GM18502 (cell line): ENCODE measurements at regions not wholly inside any gene's neighbourhood (a gene's known extent, or its start where the extent isn't known, plus 50 kb on each side); places are given as distances from the start of the nearest gene placed in this dataset.

ENCODE experiments used
- ATAC-seq: cut with Tn5 transposase; IDR thresholded peaks from one replicate; pipeline ENCODE4 v1.9.1; 2021; ENCODE audit warnings: mild to moderate bottlenecking; ENCODE audit not compliant: unreplicated experiment, poor library complexity

DNA sequence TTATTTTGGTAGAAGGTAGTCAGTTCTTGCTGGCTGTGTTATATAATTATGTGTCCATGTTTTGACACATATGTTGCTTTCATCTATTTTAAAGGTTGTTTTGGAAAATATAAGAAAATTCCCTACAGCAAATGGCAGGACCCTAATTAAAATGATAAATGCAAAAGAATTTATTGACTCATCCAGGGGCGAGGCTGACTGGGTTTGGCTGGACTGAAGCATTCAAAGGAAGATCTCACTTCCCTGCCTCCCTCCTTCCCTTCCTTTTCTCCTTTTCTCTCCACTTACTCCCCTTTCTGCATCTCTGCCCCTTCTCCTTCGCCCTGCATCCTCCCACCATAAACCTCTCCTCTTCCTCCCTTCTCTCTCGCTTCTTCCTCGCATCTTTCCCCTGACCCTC is 129.6 kb downstream of the SNAPC1 start:
- ATAC-seq: no peak

DNA sequence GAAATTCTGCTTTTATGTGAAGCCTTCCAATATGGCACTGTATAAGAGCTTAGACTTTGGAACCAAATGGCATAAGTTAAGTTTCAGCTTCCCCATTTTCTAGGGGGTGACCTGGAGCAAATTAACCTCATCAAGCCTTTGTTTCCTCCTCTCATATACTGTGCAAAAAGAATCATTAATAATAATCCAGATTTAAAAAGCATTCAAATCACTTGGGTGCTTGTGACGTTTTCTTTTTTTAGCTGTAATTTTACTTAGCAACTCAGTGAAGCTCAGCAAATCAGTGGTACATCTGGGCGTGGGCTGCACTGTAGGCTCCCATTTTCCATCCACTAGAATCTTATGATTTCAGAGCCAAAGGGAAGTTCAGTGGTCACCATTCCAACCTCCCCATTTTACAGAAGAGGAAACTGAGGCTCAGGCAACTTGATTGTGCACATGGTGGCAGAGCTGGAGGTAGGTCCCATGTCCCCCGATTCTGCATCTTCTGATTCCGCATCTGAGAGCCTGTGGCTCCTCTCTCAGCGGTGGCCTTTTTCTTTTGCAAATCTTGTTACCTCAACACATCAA is 131.2 kb downstream of the SNAPC1 start:
- ATAC-seq: no peak

DNA sequence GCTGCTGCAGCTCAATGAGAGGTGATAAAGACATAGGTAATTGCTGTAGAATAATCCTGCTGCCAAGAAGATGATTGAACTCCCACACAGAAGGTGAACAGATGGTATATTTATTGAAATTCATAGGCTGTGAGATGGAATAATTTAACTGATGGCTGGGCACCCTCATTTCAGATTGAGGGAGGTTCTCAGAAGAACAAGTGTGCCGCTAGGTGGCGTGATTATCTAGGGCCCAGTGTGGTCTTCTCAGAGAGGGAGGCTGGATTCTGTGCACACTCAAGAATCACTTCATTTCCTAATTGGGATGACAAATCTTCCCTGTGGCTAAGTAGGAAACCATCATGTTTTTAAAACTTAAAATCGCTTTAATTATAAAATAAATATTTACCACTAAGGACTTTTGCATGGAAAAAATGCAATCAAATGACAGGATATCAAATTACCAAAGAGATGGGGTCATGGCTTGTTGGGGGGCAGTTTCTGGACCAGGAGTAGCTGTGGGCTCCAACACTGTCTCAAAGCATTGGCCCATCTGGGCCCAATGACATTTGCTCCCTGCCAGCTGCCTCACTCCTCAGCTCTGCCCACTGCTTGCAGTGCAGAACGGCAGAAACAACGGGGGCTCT is 132.3 kb downstream of the SNAPC1 start:
- peak; percentile 35 for ATAC-seq

DNA sequence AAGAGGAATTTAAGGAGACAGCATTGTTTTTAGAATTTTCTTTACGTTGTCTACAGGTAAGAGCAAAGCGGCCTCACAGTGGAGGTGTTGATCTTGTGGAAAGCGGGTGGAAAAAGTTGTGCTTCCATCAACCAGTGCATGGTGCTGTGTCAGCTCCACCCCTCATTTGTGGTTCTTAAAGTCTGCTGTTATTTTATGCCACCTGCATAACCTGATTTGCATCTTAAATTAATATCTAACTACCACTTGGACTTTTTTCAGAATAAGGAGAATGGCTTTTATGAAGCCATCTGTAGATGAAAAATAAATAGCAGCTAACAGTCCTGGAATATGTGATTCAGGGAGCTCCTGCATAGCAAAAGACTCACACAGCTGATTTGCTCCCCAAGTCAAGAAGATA is 135.1 kb downstream of the SNAPC1 start:
- no peak for ATAC-seq

DNA sequence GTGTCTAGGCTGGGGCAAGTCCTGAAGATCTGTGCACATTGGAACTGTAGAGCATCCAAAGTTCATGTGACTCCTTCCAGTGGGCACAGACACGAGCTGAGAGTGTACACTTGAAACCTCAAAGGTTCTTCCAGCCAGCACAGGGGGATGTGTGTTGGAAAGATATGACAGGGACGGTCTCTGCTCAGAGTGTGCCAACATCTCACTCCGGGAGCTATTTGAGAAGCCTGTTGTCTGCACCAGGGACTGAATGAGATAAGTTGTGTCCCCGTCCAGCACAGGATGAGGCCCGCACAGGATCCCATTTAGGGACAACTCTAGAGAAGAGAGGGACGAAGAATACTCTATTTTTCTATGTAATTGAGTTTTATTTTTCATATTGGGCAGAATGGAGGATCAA is 136.3 kb downstream of the SNAPC1 start:
- ATAC-seq: no peak

DNA sequence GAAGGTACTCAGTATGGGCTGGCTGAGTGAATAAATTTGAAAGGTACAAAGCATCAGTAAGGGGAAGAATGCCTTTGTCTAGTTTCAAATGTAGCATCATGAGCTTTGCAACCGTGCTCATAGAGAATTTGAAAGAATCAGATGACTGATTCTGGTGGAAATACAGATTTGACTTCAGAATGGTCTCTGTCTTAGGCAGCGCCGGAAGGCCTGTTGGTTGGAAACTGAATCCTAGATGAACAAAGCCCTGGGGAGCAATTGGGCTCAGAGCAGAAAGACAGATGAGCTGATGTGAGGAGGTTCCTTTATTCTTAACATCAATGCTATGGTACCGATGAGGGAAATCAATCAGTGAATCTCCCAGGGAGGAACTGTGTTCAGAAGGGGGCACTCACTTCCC is 137.3 kb downstream of the SNAPC1 start:
- no peak for ATAC-seq

DNA sequence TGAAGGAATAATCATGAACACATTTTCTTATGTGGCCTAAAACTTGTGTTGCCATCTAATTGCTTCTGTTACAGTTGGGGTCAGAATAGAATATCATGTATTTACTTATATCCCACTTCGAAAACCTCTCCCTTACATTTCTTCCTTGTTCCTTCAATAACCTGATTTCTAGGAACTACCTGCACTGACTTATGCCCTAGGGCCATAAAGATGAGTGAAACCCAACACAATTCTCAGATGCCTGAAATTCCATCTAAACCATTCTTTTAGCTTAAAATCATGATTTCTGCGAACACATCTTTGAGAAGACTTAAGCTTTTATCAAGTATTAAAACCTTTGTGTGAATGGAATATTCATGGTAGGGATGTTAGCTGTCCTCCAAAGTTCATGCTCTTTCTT is 142.7 kb downstream of the SNAPC1 start:
- ATAC-seq: no peak

DNA sequence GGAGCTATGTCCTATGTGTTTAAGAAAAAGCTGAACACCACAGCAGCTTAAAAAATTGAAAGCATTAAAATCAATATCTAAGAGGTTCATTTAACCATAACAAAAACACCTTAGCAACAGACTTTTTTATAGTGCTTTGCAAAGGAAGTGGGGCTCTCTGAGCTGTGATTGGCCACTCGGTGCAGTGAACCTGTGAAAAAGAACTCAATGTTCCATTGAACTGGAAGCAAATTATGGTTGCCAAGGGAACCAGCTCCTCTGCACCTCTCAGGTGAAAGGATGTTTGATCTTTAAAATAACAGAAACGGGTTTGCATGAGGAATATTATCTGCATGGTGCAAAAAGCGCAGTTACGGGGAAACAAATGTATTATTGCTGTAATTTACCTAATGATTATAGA is 149.4 kb downstream of the SNAPC1 start:
- ATAC-seq: no peak

DNA sequence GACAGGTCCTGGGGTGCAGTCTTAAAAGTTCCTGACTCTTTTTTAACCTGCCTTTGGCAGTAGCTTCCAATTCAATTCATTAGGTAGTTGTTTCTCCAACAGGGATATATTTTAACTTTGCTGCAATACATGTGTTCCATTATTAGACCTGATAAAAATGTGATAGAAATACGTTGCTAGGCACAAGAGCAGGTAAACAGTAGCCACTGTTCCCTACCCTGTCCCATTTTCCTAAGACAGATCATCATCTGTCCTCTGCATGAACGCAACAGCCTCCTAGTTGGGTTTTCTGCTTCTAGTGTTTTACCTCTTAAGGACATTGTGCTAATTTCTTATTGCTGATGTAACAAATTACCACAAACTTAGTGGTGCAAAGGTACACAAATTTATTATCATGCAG is 156.8 kb downstream of the SNAPC1 start:
- no peak for ATAC-seq

DNA sequence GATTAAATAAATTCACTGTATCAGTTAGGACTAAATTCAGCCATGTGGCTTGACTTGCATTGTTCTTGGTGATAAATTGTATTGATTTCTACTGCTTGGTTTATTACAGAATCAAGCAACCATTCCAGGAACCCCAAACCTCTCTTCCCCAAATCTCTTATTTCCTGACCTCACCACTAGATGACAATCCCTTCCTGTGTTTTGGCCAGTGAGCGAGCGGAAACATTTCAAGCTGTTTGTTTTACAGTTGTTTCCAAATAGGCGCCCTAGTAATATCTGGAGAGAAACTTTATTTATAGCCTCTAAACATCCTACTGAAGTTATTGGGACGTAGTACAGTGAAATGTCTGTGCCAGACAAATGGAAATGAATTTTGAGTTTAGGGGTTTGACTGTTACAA is 161.1 kb downstream of the SNAPC1 start:
- ATAC-seq: no peak

DNA sequence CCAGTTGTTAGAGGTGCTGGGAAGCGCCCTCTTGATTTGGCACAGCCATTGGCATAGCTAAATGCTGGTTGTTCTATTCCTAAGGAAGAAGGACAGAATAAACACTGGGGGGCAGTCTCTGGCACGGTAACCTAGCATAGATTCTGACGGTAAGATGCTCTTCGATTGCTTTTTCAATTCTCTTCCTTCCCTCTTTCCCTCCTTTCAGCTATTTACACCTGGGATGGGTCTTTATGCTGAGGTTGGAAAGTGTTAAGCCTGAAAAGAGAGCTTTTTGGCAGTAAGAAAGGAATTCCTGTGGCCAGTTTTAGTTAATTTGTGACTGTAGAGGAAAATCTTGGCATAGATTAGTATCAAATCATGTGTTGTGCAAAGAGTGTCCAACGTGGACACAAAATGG is 162.8 kb downstream of the SNAPC1 start:
- ATAC-seq: no peak

DNA sequence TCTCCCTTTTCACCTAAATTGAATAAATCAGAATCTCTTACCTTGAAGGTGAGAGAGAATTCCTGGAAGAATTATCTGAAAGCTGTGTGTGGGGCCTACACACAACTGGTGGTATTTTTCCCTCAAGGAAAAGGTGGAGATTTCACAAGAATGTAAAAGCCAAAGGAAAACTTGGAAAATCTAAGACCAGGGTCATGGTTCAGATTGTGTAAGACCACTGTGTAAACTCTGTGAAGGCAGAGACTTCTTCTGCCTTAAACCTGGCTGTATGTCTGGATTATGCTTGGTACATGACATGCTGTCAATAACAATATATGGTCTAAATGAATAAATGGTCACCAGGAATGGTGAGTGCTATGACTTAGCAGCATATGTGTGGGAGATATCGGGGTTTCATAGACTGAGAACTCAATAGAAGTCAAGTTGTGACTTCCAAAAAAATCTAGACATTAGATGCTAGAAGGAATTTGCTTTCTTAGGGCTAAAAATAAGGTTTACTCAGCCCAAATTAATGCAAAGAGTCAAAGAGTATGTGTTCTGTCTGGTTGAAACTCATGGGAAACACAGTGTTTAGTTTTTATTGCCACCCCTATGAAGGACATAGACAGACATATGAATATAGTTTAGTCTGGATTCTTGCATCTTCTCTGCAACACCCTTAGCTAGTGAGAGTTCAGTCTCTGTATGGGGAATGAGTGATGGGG is 163.7 kb downstream of the SNAPC1 start:
- ATAC-seq: no peak

DNA sequence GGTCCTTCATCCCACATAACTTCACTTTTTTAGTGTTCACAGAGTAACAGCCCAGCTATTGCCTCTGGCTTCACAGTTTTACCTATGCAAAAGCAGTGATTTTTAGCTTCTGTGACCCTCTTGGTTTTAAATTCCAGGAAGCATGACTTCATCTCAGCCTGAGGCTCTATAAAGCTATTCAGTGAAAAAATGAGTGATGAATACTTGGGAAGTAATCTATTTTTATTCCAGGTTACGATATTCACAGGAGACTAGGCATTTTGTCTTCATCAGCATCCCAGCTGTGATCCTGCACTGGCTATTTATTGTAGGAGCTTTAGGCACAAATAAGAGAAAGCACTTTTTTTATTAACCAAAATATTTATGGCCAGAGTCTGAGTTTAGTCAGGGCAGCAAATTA is 164.8 kb downstream of the SNAPC1 start:
- no peak for ATAC-seq

DNA sequence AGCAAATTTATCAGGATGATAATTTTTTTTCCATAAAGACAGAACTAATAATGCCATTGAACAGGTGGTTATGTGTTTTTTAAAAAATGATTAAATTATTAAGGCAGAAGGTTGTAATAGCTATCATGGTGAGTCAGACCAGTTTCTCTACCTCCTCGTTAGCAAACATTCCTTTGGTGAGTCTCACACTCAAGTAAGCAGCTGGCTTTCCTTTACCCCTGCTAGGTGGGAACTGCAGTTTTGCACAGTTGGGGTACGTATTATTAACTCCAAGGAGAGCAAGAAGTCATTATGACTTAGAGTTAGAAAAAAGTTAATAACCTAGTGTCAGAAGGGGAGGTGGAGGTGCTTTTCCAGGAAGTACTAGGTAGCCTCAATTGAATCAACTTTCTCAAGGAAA is 165.3 kb downstream of the SNAPC1 start:
- ATAC-seq: no peak

DNA sequence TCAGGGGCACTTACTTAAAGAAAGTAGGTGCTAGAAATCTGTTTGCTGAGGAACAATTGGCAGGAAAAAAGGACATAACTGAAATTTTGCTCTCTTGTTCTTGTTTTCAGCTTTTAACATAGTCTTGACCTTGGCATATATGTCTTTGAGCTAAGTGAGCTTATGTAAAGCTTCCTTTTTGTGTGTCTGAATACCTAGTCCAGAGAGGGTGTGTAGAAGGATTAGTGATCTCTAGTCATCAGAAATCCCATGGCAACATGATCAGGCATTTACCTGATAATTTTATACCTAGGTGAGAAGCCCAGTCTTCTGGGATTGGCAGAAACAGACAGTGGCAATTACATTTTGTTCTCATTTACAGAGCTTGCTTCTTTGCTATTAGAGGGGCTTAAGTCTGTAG is 166.1 kb downstream of the SNAPC1 start:
- no peak for ATAC-seq

DNA sequence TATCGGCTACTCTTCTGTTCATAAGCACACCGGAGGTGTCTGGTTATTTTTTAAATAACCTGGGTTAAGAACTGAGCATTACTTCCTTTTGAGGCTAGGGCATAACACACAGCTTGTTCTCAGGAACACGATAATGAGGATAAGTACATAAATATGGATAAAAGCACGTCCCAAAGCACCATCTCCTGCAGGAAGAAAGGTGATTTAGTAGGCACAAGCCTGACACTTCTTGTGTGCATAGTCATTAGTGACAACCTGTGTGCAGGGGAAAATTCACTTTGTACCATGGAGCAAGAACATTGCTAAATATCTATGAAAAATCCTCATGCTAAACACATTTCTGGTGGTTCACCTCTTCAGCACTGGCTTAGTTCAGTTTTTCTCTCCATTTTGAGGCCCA is 166.5 kb downstream of the SNAPC1 start:
- no peak for ATAC-seq

DNA sequence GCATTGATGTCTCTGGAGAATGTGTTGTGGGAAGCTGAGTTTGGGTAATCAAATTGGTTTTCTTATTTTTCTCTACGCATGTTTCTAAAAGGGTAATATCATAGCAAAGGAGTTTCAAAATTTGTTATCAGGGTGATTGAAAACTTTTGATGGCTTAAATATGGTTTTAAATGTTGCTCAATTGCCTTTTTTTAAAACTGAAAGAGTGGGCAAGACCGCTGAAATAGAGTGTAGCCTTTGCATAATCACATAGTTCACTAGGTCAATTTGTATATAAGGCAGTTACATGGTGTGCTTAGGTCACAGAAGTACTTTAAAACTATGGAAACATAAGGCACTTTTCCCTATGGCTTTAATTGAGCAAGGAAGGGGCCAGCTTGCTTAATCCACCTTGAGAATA is 167.4 kb downstream of the SNAPC1 start:
- ATAC-seq: no peak

DNA sequence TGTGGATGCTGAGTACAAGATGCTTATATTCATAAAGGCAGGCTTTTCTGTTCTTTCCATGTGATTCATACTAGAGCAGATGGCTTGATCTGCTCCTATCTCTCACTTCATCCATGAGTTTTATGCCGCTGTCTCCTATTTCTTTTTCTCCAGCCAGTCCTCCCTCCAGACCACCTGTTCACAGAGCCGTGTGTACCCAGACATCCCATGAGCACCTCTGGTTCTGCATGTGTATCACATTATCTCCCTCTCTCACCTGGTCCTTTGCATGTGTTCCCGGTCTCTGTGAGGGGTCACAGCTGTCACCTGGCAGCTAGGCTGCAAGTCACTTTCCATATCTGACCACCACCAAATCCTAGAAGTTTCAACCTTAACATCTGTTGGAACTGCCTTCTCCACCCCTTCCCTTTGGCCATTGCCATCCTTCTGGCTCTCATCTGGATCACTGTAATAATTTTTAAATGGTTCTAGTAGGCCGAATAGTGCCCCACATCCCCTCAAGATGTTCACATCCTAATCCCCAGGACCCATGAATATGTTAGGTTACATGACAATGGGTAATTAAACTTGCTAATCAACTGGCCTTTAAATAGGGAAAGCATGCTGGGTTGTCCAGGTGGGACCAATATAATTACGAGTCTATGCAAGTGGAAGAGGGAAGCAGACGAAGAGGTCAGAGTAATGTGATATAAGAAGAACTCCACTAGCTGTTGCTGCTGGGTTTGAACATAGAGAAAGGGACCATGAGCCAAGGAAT is 168.1 kb downstream of the SNAPC1 start:
- ATAC-seq: no peak

DNA sequence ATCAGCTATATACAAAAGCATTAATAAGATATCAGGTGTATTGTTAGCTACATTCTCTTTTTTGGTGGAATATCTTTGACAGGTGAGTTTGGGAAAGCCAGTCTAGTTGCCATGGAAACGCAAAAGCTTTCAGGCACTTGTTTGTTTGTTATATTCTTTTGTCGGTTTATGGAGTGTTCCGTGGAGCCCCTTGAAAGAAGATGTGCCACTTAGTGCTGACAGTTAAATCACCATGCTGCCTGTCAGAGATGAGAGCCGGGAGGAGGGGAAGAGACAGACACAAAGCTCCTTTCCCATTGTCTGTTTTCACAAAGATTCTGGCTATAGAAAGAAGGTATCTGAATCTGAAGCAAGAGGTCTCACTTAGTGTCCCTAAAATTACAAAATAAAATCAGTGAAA is 170.8 kb downstream of the SNAPC1 start:
- no peak for ATAC-seq

DNA sequence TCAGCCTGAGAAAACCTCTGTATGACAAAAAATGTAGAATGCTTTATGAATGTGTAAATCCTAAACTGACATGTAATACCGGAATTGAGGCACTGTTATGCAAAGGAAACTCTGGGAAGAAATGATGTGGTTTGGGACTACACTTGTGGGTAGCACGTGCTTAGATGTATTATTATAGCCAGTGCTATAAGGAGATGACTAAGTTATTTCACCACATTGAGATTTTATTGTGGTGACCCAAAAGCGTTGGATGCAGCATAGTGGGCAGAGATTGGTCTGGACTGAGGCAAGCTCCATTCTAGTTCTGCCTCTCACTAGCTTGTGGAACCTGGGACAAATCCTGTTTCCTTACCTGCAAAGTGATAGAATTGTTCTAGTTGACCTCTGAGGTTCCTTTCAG is 172.2 kb downstream of the SNAPC1 start:
- ATAC-seq: no peak

DNA sequence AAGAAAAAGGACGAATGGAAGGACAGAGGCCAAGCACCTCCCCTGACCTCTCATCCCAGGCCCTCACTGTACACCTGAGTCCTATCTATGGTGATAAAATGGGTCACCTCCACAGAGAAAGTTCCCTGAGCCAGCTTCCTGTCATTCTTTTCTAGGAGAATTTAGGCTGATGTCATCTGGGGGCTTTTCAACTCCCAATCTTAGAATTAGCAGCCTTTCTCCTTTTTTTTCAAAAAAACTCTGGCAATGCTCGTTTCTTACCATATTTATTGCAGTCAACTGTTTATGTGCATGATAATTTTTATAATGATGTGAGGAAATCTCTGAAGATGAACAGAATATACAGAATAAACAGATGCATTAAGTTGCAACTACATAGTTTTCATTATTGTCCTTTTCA is 177.6 kb downstream of the SNAPC1 start:
- ATAC-seq: no peak
